ENCODE measurements at regions not wholly inside any gene's neighbourhood (a gene's known extent, or its start where the extent isn't known, plus 50 kb on each side); places are given as distances from the start of the nearest gene placed in this dataset.

- peak; percentile 56; the same call in 2 of the 3 replicates for ATAC-seq
- intact Hi-C loops (cut with micrococcal nuclease) (no loop called here), in situ Hi-C loops (cut with MboI) (no loop called here)
- no peak overlapping the region for H3K4me2 ChIP-seq (ENCODE audit: insufficient read depth, low read length)
- no peak for FAIRE-seq
- peak overlapping the region; percentile 71 for H2AFZ ChIP-seq (ENCODE audit: low read depth, low read length)
- no peaks in the 10 kb centered on the region for H3K36me3 ChIP-seq (ENCODE audit: control insufficient read depth, insufficient read depth, low read length)
- H4K20me1 ChIP-seq (replicated peaks; ENCODE audit: control insufficient read depth, insufficient read depth, low read length), result no peaks in the 10 kb centered on the region
- no peak overlapping the region for H3K27ac ChIP-seq (ENCODE audit: extremely low read depth, low read depth, low read length)
- BruUV-seq (replicated peaks), result no TSS peak
- DNase-seq (ENCODE audit: extremely low read depth in 1 of 4, low spot score in 3 of 4), result no peak
- CTCF ChIA-PET (ENCODE audit: low intra/inter-chr PET ratio), result no interaction called here
- peaks cover 0 to 15% of the 10 kb centered on the region in 2 experiments; a peak in 2 of 5 replicates for H3K4me1 ChIP-seq (replicated peaks in 1 of 2; ENCODE audit: control insufficient read depth in 2 of 2, insufficient read depth in 2 of 2, low read length in 2 of 2)
- H3K9me3 ChIP-seq (replicated peaks; ENCODE audit: control insufficient read depth, insufficient read depth, low read depth, low read length), result no peaks in the 10 kb centered on the region
- H3K9me1 ChIP-seq (ENCODE audit: control insufficient read depth, insufficient read depth, low read length), result no peaks in the 10 kb centered on the region
- TF ChIP-seq, protein P1, sequence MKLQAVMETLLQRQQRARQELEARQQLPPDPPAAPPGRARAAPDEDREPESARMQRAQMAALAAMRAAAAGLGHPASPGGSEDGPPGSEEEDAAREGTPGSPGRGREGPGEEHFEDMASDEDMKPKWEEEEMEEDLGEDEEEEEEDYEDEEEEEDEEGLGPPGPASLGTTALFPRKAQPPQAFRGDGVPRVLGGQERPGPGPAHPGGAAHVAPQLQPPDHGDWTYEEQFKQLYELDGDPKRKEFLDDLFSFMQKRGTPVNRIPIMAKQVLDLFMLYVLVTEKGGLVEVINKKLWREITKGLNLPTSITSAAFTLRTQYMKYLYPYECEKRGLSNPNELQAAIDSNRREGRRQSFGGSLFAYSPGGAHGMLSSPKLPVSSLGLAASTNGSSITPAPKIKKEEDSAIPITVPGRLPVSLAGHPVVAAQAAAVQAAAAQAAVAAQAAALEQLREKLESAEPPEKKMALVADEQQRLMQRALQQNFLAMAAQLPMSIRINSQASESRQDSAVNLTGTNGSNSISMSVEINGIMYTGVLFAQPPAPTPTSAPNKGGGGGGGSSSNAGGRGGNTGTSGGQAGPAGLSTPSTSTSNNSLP (IDR thresholded peaks at IDR 0.05; ENCODE audit: borderline replicate concordance, low read depth, low read length), result no peak
- TF ChIP-seq, protein P2, sequence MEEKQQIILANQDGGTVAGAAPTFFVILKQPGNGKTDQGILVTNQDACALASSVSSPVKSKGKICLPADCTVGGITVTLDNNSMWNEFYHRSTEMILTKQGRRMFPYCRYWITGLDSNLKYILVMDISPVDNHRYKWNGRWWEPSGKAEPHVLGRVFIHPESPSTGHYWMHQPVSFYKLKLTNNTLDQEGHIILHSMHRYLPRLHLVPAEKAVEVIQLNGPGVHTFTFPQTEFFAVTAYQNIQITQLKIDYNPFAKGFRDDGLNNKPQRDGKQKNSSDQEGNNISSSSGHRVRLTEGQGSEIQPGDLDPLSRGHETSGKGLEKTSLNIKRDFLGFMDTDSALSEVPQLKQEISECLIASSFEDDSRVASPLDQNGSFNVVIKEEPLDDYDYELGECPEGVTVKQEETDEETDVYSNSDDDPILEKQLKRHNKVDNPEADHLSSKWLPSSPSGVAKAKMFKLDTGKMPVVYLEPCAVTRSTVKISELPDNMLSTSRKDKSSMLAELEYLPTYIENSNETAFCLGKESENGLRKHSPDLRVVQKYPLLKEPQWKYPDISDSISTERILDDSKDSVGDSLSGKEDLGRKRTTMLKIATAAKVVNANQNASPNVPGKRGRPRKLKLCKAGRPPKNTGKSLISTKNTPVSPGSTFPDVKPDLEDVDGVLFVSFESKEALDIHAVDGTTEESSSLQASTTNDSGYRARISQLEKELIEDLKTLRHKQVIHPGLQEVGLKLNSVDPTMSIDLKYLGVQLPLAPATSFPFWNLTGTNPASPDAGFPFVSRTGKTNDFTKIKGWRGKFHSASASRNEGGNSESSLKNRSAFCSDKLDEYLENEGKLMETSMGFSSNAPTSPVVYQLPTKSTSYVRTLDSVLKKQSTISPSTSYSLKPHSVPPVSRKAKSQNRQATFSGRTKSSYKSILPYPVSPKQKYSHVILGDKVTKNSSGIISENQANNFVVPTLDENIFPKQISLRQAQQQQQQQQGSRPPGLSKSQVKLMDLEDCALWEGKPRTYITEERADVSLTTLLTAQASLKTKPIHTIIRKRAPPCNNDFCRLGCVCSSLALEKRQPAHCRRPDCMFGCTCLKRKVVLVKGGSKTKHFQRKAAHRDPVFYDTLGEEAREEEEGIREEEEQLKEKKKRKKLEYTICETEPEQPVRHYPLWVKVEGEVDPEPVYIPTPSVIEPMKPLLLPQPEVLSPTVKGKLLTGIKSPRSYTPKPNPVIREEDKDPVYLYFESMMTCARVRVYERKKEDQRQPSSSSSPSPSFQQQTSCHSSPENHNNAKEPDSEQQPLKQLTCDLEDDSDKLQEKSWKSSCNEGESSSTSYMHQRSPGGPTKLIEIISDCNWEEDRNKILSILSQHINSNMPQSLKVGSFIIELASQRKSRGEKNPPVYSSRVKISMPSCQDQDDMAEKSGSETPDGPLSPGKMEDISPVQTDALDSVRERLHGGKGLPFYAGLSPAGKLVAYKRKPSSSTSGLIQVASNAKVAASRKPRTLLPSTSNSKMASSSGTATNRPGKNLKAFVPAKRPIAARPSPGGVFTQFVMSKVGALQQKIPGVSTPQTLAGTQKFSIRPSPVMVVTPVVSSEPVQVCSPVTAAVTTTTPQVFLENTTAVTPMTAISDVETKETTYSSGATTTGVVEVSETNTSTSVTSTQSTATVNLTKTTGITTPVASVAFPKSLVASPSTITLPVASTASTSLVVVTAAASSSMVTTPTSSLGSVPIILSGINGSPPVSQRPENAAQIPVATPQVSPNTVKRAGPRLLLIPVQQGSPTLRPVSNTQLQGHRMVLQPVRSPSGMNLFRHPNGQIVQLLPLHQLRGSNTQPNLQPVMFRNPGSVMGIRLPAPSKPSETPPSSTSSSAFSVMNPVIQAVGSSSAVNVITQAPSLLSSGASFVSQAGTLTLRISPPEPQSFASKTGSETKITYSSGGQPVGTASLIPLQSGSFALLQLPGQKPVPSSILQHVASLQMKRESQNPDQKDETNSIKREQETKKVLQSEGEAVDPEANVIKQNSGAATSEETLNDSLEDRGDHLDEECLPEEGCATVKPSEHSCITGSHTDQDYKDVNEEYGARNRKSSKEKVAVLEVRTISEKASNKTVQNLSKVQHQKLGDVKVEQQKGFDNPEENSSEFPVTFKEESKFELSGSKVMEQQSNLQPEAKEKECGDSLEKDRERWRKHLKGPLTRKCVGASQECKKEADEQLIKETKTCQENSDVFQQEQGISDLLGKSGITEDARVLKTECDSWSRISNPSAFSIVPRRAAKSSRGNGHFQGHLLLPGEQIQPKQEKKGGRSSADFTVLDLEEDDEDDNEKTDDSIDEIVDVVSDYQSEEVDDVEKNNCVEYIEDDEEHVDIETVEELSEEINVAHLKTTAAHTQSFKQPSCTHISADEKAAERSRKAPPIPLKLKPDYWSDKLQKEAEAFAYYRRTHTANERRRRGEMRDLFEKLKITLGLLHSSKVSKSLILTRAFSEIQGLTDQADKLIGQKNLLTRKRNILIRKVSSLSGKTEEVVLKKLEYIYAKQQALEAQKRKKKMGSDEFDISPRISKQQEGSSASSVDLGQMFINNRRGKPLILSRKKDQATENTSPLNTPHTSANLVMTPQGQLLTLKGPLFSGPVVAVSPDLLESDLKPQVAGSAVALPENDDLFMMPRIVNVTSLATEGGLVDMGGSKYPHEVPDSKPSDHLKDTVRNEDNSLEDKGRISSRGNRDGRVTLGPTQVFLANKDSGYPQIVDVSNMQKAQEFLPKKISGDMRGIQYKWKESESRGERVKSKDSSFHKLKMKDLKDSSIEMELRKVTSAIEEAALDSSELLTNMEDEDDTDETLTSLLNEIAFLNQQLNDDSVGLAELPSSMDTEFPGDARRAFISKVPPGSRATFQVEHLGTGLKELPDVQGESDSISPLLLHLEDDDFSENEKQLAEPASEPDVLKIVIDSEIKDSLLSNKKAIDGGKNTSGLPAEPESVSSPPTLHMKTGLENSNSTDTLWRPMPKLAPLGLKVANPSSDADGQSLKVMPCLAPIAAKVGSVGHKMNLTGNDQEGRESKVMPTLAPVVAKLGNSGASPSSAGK (IDR thresholded peaks at IDR 0.05), result 0 out of 2 replicates have a peak, but pooled peaks have one; percentile 11
- no peak overlapping the region for H3K9ac ChIP-seq (ENCODE audit: insufficient read depth in 1 of 2, low read depth in 2 of 2, low read length in 2 of 2)
- H3K79me2 ChIP-seq (ENCODE audit: control insufficient read depth, insufficient read depth, low read length), result no peaks in the 10 kb centered on the region
- 42% methylated on average over 9 of the region's 10 CpGs for WGBS (ENCODE audit: insufficient coverage, low coverage, missing lambda C conversion rate)
- H3K4me3 ChIP-seq, result no peak overlapping the region
- H3K27me3 ChIP-seq (ENCODE audit: control insufficient read depth in 2 of 2, insufficient read depth in 2 of 2, low read length in 2 of 2), result no peaks in the 10 kb centered on the region
- POLR2A ChIA-PET, result interaction anchor here (1.3 kb wide), 1 partner anchor 12 kb away, joined by 7 read pairs; no protein-coding TSS in a partner anchor
Measured at GRCh38 chrX:139224953-139225665, 305.4 kb upstream of the F9 start.
